Fibroblast of skin of right quadriceps (primary cell): ENCODE measurements at regions not wholly inside any gene's neighbourhood (a gene's known extent, or its start where the extent isn't known, plus 50 kb on each side); places are given as distances from the start of the nearest gene placed in this dataset.
"Not testable (repeated sequence)": the region's sequence is repeated elsewhere in the genome, so short reads cannot be mapped to it uniquely, and the experiment has no call there.

Experiments
- DNase-seq: peaks from one replicate; pipeline ENCODE4 v3.0.0-alpha.2; 2013

GRCh38 chr9:28956116-28956880 lies 1383.0 kb upstream of the C9orf72 start:
- DNase-seq = no peak

- no peak for DNase-seq
Observed at GRCh38 chr9:28960602-28961001, 1387.3 kb upstream of the C9orf72 start.

GRCh38 chr9:28961623-28962022 lies 1388.3 kb upstream of the C9orf72 start:
- DNase-seq = no peak

GRCh38 chr9:28967226-28967625 lies 1393.9 kb upstream of the C9orf72 start:
- peak; percentile 45 for DNase-seq

- no peak for DNase-seq
Observed at GRCh38 chr9:28970241-28970654, 1397.0 kb upstream of the C9orf72 start.

GRCh38 chr9:28971881-28972280 lies 1398.6 kb upstream of the C9orf72 start:
- DNase-seq = no peak

- no peak for DNase-seq
Observed at GRCh38 chr9:28976250-28976649, 1403.0 kb upstream of the C9orf72 start.

- no peak for DNase-seq
Observed at GRCh38 chr9:28976684-28977083, 1403.4 kb upstream of the C9orf72 start.

- no peak for DNase-seq
Observed at GRCh38 chr9:28981129-28981528, 1407.8 kb upstream of the C9orf72 start.

GRCh38 chr9:28981711-28982110 lies 1408.4 kb upstream of the C9orf72 start:
- no peak for DNase-seq

- DNase-seq = no peak
Observed at GRCh38 chr9:28984016-28984415, 1410.7 kb upstream of the C9orf72 start.

- DNase-seq = not testable (repeated sequence)
Observed at GRCh38 chr9:28990009-28990408, 1416.7 kb upstream of the C9orf72 start.

- DNase-seq = no peak
Observed at GRCh38 chr9:28999057-28999456, 1425.8 kb upstream of the C9orf72 start.

- no peak for DNase-seq
Observed at GRCh38 chr9:28999806-29000205, 1426.5 kb upstream of the C9orf72 start.

- DNase-seq = no peak
Observed at GRCh38 chr9:29001006-29001405, 1427.7 kb upstream of the C9orf72 start.

GRCh38 chr9:29004988-29005387 lies 1431.7 kb upstream of the C9orf72 start:
- no peak for DNase-seq

GRCh38 chr9:29006628-29007027 lies 1433.3 kb upstream of the C9orf72 start:
- no peak for DNase-seq

- no peak for DNase-seq
Observed at GRCh38 chr9:29012911-29013310, 1439.6 kb upstream of the C9orf72 start.

GRCh38 chr9:29021632-29022031 lies 1448.4 kb upstream of the C9orf72 start:
- no peak for DNase-seq

- no peak for DNase-seq
Observed at GRCh38 chr9:29038332-29038731, 1465.1 kb upstream of the C9orf72 start.

GRCh38 chr9:29039258-29039657 lies 1466.0 kb upstream of the C9orf72 start:
- peak; percentile 5 for DNase-seq

GRCh38 chr9:29043072-29043471 lies 1469.8 kb upstream of the C9orf72 start:
- no peak for DNase-seq

GRCh38 chr9:29044959-29045358 lies 1471.7 kb upstream of the C9orf72 start:
- no peak for DNase-seq

GRCh38 chr9:29060041-29060440 lies 1486.8 kb upstream of the C9orf72 start:
- no peak for DNase-seq

- DNase-seq = no peak
Observed at GRCh38 chr9:29062446-29062845, 1489.2 kb upstream of the C9orf72 start.
